ENCODE measurements at regions not wholly inside any gene's neighbourhood (a gene's known extent, or its start where the extent isn't known, plus 50 kb on each side); places are given as distances from the start of the nearest gene placed in this dataset.

DNA sequence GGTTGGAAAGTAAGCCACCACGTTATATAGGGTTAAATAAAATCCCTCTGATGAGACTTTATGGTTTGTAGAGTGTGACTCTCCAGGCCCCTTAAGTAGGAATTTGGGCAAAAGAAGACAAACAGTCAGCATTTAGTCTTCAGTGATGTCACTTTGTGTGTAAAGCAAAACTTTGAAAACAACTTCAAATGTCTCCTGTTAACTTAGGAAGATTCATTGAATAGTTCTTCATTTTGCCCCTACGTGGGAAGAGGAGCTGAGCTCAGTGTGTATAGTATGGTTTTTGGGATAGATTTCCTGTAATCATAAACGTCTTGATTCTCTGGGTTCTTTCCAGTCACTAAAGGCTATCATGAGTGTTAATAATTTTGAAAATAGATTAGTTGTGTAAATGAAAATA is 101.3 kb downstream of the GADD45G start:
- H3K36me3 Mint-ChIP-seq (ENCODE audit: low read depth, unreplicated experiment) = no peaks in the 10 kb centered on the region
- H3K9me3 Mint-ChIP-seq (ENCODE audit: unreplicated experiment) = no peaks in the 10 kb centered on the region
- no peak overlapping the region for H3K27ac Mint-ChIP-seq (ENCODE audit: unreplicated experiment)
- DNase-seq (ENCODE audit: low spot score) = no peak
- peaks cover 2% of the 10 kb centered on the region for H3K27me3 Mint-ChIP-seq (ENCODE audit: unreplicated experiment)
- no peak overlapping the region for H3K4me3 Mint-ChIP-seq (ENCODE audit: unreplicated experiment)
- TF ChIP-seq CTCF (IDR thresholded peaks at IDR 0.05; ENCODE audit: unreplicated experiment) = no peak
- peaks cover 8% of the 10 kb centered on the region for H3K4me1 Mint-ChIP-seq (ENCODE audit: unreplicated experiment)

DNA sequence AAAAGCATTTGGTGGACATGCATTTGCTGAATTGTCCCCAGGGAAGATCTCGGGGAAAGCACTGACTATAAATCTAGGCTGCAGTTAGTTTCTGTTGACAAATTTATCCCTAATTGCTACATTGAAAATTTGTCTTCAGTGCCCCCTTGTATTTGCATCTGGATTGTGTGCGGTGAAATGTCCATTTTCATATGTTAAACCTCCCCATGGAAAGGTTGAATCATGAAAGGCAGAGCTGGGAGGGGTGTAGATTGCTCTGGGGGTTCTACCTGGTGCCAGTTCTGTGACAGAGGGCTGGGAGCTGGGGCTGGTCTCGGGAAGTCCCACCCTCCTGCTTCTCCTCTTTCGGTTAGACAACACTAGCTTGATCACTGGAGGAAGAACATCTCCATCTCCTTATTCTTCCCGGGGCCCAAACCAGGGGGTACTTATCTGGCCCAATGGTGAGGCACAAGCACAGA is 101.9 kb downstream of the GADD45G start:
- DNase-seq (ENCODE audit: low spot score) = no peak
- H3K27me3 Mint-ChIP-seq (ENCODE audit: unreplicated experiment) = peaks cover 2% of the 10 kb centered on the region
- TF ChIP-seq CTCF (IDR thresholded peaks at IDR 0.05; ENCODE audit: unreplicated experiment) = no peak
- peaks cover 9% of the 10 kb centered on the region for H3K4me1 Mint-ChIP-seq (ENCODE audit: unreplicated experiment)
- no peak overlapping the region for H3K4me3 Mint-ChIP-seq (ENCODE audit: unreplicated experiment)
- H3K9me3 Mint-ChIP-seq (ENCODE audit: unreplicated experiment) = no peaks in the 10 kb centered on the region
- H3K36me3 Mint-ChIP-seq (ENCODE audit: low read depth, unreplicated experiment) = no peaks in the 10 kb centered on the region
- no peak overlapping the region for H3K27ac Mint-ChIP-seq (ENCODE audit: unreplicated experiment)

GRCh38 chr9:89710697-89711096 is 105.9 kb downstream of the GADD45G start:
- Mint-ChIP-seq H3K9me3 (ENCODE audit: unreplicated experiment) (no peaks in the 10 kb centered on the region), H3K4me1 (ENCODE audit: unreplicated experiment) (peaks cover 9% of the 10 kb centered on the region), H3K27ac (ENCODE audit: unreplicated experiment) (no peak overlapping the region), H3K36me3 (ENCODE audit: low read depth, unreplicated experiment) (no peaks in the 10 kb centered on the region), H3K27me3 (ENCODE audit: unreplicated experiment) (peaks cover 2% of the 10 kb centered on the region), H3K4me3 (ENCODE audit: unreplicated experiment) (no peak overlapping the region)
- no peak for TF ChIP-seq CTCF (IDR thresholded peaks at IDR 0.05; ENCODE audit: unreplicated experiment)
- DNase-seq (ENCODE audit: low spot score) = no peak

- Mint-ChIP-seq H3K27ac (ENCODE audit: unreplicated experiment) (no peak overlapping the region), H3K4me1 (ENCODE audit: unreplicated experiment) (peaks cover 9% of the 10 kb centered on the region)
Measured at GRCh38 chr9:89711866-89712265, 107.1 kb downstream of the GADD45G start.

GRCh38 chr9:89712283-89712682 is 107.5 kb downstream of the GADD45G start:
- DNase-seq (ENCODE audit: low spot score) = no peak
- Mint-ChIP-seq H3K36me3 (ENCODE audit: low read depth, unreplicated experiment) (no peaks in the 10 kb centered on the region), H3K4me1 (ENCODE audit: unreplicated experiment) (peaks cover 9% of the 10 kb centered on the region), H3K4me3 (ENCODE audit: unreplicated experiment) (no peak overlapping the region), H3K27me3 (ENCODE audit: unreplicated experiment) (peaks cover 3% of the 10 kb centered on the region), H3K27ac (ENCODE audit: unreplicated experiment) (no peak overlapping the region), H3K9me3 (ENCODE audit: unreplicated experiment) (no peaks in the 10 kb centered on the region)
- no peak for TF ChIP-seq CTCF (IDR thresholded peaks at IDR 0.05; ENCODE audit: unreplicated experiment)

More at GRCh38 chr9:89711866-89712265, 107.1 kb downstream of the GADD45G start:
- no peaks in the 10 kb centered on the region for H3K9me3 Mint-ChIP-seq (ENCODE audit: unreplicated experiment)
- DNase-seq (ENCODE audit: low spot score) = no peak
- no peak overlapping the region for H3K4me3 Mint-ChIP-seq (ENCODE audit: unreplicated experiment)
- H3K36me3 Mint-ChIP-seq (ENCODE audit: low read depth, unreplicated experiment) = no peaks in the 10 kb centered on the region
- no peak for TF ChIP-seq CTCF (IDR thresholded peaks at IDR 0.05; ENCODE audit: unreplicated experiment)
- H3K27me3 Mint-ChIP-seq (ENCODE audit: unreplicated experiment) = peaks cover 2% of the 10 kb centered on the region

Measured in endothelial cell (in vitro differentiated cells).